Karpas-422 (cell line): ENCODE measurements at regions not wholly inside any gene's neighbourhood (a gene's known extent, or its start where the extent isn't known, plus 50 kb on each side); places are given as distances from the start of the nearest gene placed in this dataset.

ENCODE experiments used
- DNase-seq: peaks from one replicate; pipeline ENCODE4 v3.0.0-alpha.2; 2015
- H2AFZ ChIP-seq: fragments of 200-600 bp; sonication (generic); 2 replicates; pipeline ENCODE4 v1.6.1; 2014; ENCODE audit warnings: antibody characterized with exemption, low read length, mixed read lengths
- H3K27ac ChIP-seq: fragments of 200-600 bp; sonication (generic); 2 replicates; pipeline ENCODE4 v1.5.1; 2014; ENCODE audit warnings: mild to moderate bottlenecking, low read length, moderate library complexity
- H3K27me3 ChIP-seq: fragments of 200-600 bp; sonication (generic); 2 replicates; pipeline ENCODE4 v1.6.1; 2014; ENCODE audit warnings: low read length, mixed read lengths
- H3K36me3 ChIP-seq: fragments of 200-600 bp; sonication (generic); 2 replicates; pipeline ENCODE4 v1.6.1; 2014; ENCODE audit warnings: low read length, mixed read lengths; ENCODE audit not compliant: insufficient read depth
- H3K4me1 ChIP-seq: fragments of 200-600 bp; sonication (generic); 2 replicates; pipeline ENCODE4 v1.6.1; 2014; ENCODE audit warnings: mild to moderate bottlenecking, low read length, mixed read lengths
- H3K4me2 ChIP-seq: fragments of 200-600 bp; sonication (generic); 2 replicates; pipeline ENCODE4 v1.6.1; 2014; ENCODE audit warnings: low read length, low read depth, mild to moderate bottlenecking; ENCODE audit not compliant: poor library complexity, severe bottlenecking
- H3K4me3 ChIP-seq: fragments of 200-600 bp; sonication (generic); 2 replicates; pipeline ENCODE4 v1.5.1; 2014; ENCODE audit warnings: mild to moderate bottlenecking, antibody characterized with exemption, low read length, mixed read lengths
- H3K79me2 ChIP-seq: fragments of 200-600 bp; sonication (generic); 2 replicates; pipeline ENCODE4 v1.6.1; 2014; ENCODE audit warnings: mild to moderate bottlenecking, low read length, mixed read lengths
- H3K9ac ChIP-seq: fragments of 200-600 bp; sonication (generic); 2 replicates; pipeline ENCODE4 v1.6.0; 2014; ENCODE audit warnings: low read length
- H3K9me2 ChIP-seq: fragments of 200-600 bp; sonication (generic), shearing (Covaris generic); replicated peaks from 2 replicates; pipeline ENCODE4 v1.6.0; 2014; ENCODE audit warnings: mild to moderate bottlenecking, low read length, moderate library complexity; ENCODE audit not compliant: insufficient read depth
- H3K9me3 ChIP-seq: fragments of 300-700, 200-600 bp; sonication (generic); 2 replicates; pipeline ENCODE4 v1.6.1; 2014; ENCODE audit warnings: low read length, mixed read lengths
- H4K20me1 ChIP-seq: fragments of 200-600 bp; sonication (generic); 2 replicates; pipeline ENCODE4 v1.6.1; 2014; ENCODE audit warnings: mild to moderate bottlenecking, antibody characterized with exemption, low read length, low read depth; ENCODE audit not compliant: insufficient read depth

DNA sequence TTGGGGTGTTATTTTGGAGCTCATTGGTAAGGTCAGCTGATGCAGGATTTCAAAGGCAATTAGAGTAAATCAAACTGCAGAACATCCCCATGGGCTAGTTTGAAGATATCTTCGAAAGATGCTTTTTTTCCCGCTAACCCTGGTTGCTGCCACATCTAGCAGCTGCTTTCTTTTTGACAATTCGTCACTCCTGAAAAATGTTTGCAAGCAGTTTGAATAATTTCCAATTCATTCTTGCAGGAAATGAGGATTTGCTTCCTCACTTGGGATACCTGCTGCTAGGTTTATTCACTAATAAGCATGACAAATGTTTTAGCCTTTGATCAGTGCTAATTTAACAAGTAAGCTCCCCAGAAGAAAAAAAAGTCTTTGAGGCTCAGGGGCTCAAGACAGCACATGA, 649.6 kb upstream of the RORB start:
- H3K9ac ChIP-seq = no peak overlapping the region
- no peak overlapping the region for H3K4me2 ChIP-seq
- H3K4me3 ChIP-seq = no peak overlapping the region
- H3K4me1 ChIP-seq = no peaks in the 10 kb centered on the region
- no peaks in the 10 kb centered on the region for H3K36me3 ChIP-seq
- H3K27me3 ChIP-seq = no peaks in the 10 kb centered on the region
- H3K9me3 ChIP-seq = peaks cover 6% of the 10 kb centered on the region
- H4K20me1 ChIP-seq = no peaks in the 10 kb centered on the region
- H3K79me2 ChIP-seq = no peaks in the 10 kb centered on the region
- no peak overlapping the region for H2AFZ ChIP-seq
- no peak for DNase-seq
- H3K27ac ChIP-seq = no peak overlapping the region
- H3K9me2 ChIP-seq = no peaks in the 10 kb centered on the region

DNA sequence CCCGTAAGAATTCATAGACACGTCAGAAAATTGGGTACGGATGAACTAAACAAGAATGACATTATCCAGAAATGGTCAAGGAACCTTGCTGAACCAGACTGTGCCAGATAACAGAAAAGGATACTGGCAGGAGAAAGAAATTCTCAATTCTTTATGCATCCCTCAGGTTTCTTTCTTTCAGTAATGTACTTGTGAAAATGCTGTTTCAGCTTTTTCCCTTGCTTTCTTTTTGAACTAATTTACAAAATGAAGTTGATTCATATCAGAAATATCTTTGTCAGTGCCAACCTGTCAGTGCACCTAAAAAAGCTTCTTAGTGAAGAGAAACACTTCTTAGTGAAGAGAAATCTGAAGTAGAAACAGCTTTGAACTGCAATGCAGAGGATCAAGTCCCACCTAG, 643.6 kb upstream of the RORB start:
- H3K9me3 ChIP-seq = peaks cover 10% of the 10 kb centered on the region
- no peak overlapping the region for H3K9ac ChIP-seq
- no peaks in the 10 kb centered on the region for H4K20me1 ChIP-seq
- no peak overlapping the region for H2AFZ ChIP-seq
- no peak overlapping the region for H3K4me3 ChIP-seq
- H3K4me1 ChIP-seq = no peaks in the 10 kb centered on the region
- no peaks in the 10 kb centered on the region for H3K9me2 ChIP-seq
- H3K27ac ChIP-seq = no peak overlapping the region
- no peaks in the 10 kb centered on the region for H3K27me3 ChIP-seq
- H3K79me2 ChIP-seq = no peaks in the 10 kb centered on the region
- no peaks in the 10 kb centered on the region for H3K36me3 ChIP-seq
- H3K4me2 ChIP-seq = no peak overlapping the region
- DNase-seq = no peak

DNA sequence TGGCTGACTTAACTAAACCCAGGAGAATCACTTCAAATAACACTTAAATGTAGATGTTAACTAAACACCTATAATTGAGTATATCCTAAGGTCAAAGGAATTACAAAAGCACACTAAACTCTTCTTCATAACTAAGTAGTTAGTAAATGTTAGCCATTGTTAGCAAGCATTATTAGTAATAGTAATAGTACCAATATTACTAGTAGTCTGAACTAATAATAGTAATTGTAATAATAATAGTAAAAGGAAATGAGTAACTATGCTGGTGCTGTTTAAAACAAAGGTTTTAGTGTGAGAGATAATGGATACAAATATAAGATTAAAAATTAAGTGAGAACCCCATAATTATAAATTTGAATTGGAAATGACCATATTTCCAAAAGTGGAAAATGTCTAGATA, 641.9 kb upstream of the RORB start:
- H3K4me1 ChIP-seq = no peaks in the 10 kb centered on the region

DNA sequence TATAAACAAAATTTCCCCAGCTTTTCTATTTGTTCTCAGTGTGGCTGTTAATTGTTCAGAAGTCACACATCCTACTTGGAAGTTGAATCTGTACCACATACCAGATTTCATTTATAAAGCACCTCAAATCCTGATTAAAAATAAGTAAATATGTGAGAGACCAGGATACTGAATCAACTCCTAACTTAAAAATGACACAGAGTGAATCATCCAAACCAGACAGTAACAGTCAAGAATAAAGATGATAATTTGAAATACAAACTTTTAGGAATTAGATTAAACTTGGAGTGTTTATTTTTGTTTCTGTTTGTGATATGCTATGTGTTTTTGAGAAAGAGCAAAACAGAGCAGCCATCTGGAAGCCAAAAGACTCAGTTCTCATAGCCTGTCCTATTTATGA, 633.2 kb upstream of the RORB start:
- Histone ChIP-seq H3K27ac (no peak overlapping the region), H3K4me1 (no peaks in the 10 kb centered on the region), H3K27me3 (no peaks in the 10 kb centered on the region), H4K20me1 (no peaks in the 10 kb centered on the region), H3K4me2 (no peak overlapping the region), H3K9ac (no peak overlapping the region), H3K79me2 (no peaks in the 10 kb centered on the region), H3K9me2 (no peaks in the 10 kb centered on the region; the same call in 1 of the 2 replicates), H2AFZ (no peak overlapping the region), H3K36me3 (no peaks in the 10 kb centered on the region), H3K9me3 (0 out of 2 replicates have a peak, but pooled peaks cover 6% of the 10 kb centered on the region), H3K4me3 (no peak overlapping the region)
- DNase-seq = no peak

More for the DNA sequence above, 641.9 kb upstream of the RORB start:
- Histone ChIP-seq H3K27me3 (no peaks in the 10 kb centered on the region), H3K9ac (no peak overlapping the region), H3K4me3 (no peak overlapping the region), H3K27ac (no peak overlapping the region), H3K36me3 (no peaks in the 10 kb centered on the region), H3K9me2 (no peaks in the 10 kb centered on the region), H3K9me3 (peaks cover 10% of the 10 kb centered on the region), H4K20me1 (no peaks in the 10 kb centered on the region), H3K4me2 (no peak overlapping the region), H2AFZ (no peak overlapping the region), H3K79me2 (no peaks in the 10 kb centered on the region)
- no peak for DNase-seq

DNA sequence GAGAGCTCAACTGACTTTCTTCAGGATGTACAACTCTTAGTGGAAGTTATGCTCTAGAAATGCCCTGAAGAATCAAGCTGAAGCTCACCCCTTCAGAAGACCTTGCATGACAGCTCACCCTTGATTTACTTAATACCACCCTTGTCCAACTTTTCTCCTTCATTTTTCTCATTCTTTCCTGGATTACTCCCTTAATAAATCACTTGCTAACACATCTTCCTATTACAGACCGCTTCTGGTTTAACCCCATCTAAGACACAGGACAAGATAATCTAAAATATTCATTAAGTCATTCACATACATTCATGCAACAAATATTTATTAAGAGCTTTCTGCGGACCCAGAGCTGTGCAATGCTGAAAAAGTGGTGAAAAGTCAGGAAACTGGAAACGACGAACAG, 630.7 kb upstream of the RORB start:
- no peaks in the 10 kb centered on the region for H3K36me3 ChIP-seq
- H3K4me3 ChIP-seq = no peak overlapping the region
- no peak for DNase-seq
- H3K79me2 ChIP-seq = no peaks in the 10 kb centered on the region
- peaks cover 2% of the 10 kb centered on the region for H3K9me2 ChIP-seq
- no peak overlapping the region for H3K27ac ChIP-seq
- H3K9me3 ChIP-seq = peaks cover 9% of the 10 kb centered on the region
- H3K4me2 ChIP-seq = no peak overlapping the region
- no peaks in the 10 kb centered on the region for H3K4me1 ChIP-seq
- H4K20me1 ChIP-seq = no peaks in the 10 kb centered on the region
- H3K9ac ChIP-seq = no peak overlapping the region
- no peaks in the 10 kb centered on the region for H3K27me3 ChIP-seq
- H2AFZ ChIP-seq = no peak overlapping the region

DNA sequence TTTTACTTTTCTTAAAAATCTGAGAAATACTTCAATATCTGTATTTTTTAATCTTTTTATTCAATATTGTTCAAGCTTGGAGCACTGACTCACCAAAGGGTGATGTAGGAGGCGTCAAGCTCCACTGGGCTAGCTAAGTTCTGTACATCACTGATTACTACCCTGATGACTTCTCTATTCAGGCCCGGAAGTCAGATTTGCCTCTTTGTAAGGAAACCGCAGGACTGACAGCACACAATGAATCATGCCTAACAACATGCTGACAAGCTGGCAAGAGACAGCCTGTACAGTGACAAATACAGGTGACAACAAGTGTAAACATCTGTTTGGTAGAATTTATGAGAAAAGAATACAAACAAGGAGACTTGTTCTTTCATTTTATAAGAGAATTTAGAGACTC, 627.9 kb upstream of the RORB start:
- Histone ChIP-seq H3K36me3 (no peaks in the 10 kb centered on the region), H3K4me2 (no peak overlapping the region), H3K4me3 (no peak overlapping the region), H3K27ac (no peak overlapping the region), H3K9me2 (peaks cover 3% of the 10 kb centered on the region), H3K4me1 (no peaks in the 10 kb centered on the region), H3K27me3 (no peaks in the 10 kb centered on the region), H3K9me3 (peaks cover 11% of the 10 kb centered on the region), H2AFZ (no peak overlapping the region), H3K79me2 (no peaks in the 10 kb centered on the region), H4K20me1 (no peaks in the 10 kb centered on the region), H3K9ac (no peak overlapping the region)
- no peak for DNase-seq

DNA sequence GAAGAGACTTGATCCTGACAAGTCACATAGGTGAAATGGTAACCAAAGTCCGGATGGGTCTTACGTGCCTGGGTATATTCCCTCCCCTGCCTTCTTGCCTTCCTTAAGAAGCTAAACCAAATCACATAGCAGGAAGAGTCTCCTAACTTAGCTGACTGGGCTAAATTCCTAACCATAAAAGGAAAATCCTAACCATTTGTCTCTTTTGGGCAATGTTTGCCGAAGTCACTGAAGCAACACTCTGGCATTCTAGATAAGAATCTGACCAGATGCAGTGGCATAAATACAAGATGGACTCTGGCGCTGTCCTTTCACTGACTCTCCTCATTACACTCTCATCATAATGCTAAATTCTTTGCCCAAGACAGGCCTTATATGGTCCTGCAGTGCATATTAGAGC, 625.5 kb upstream of the RORB start:
- H3K4me1 ChIP-seq = no peaks in the 10 kb centered on the region
- H3K9me2 ChIP-seq = peaks cover 3% of the 10 kb centered on the region
- H3K9me3 ChIP-seq = peaks cover 10% of the 10 kb centered on the region
- no peaks in the 10 kb centered on the region for H4K20me1 ChIP-seq
- H3K36me3 ChIP-seq = no peaks in the 10 kb centered on the region
- no peaks in the 10 kb centered on the region for H3K79me2 ChIP-seq
- H3K4me2 ChIP-seq = no peak overlapping the region
- H3K27ac ChIP-seq = no peak overlapping the region
- H2AFZ ChIP-seq = no peak overlapping the region
- H3K27me3 ChIP-seq = no peaks in the 10 kb centered on the region
- no peak for DNase-seq
- no peak overlapping the region for H3K4me3 ChIP-seq
- no peak overlapping the region for H3K9ac ChIP-seq

DNA sequence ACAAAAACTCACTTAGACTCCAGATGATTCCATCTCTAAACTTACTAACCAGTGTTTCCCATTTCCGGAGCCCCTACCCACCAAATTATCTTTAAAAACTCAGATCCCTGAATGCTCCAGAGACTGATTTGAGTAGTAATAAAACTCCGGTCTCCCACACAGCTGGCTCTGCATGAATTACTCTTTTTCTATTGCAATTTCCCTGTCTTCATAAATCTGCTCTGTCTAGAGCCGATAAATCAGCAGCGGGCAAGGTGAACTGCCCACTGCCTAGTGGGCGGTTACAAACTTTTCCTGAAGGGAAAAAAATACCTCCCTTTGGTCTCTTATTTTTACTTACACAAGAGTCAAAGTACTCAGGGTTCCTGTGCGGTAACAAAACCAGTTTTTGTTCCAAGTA, 624.4 kb upstream of the RORB start:
- Histone ChIP-seq H3K9ac (no peak overlapping the region), H3K27ac (no peak overlapping the region), H3K36me3 (no peaks in the 10 kb centered on the region), H2AFZ (no peak overlapping the region), H3K4me1 (no peaks in the 10 kb centered on the region), H3K9me2 (peaks cover 3% of the 10 kb centered on the region), H3K4me3 (no peak overlapping the region), H3K4me2 (no peak overlapping the region), H3K27me3 (no peaks in the 10 kb centered on the region), H4K20me1 (no peaks in the 10 kb centered on the region), H3K9me3 (peaks cover 10% of the 10 kb centered on the region), H3K79me2 (no peaks in the 10 kb centered on the region)
- DNase-seq = no peak

DNA sequence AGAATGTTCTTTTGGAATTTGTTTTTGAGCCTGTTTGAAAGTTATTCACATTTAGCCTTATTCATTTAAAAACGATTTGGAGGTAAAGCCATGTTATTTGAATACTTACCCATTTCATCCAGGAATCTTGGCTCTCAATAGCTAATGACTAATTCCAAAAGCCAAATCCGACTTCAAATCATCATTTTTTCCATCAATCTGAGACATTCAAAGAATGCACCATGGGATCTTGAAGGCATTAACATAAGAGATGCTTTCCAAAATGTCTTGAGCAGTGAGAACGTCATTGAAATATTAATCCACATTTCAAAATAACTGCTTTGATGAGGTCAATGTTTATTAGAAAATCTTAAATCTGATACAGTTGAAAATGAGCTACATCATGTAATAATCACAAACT, 617.0 kb upstream of the RORB start:
- Histone ChIP-seq H4K20me1 (no peaks in the 10 kb centered on the region), H3K4me3 (no peak overlapping the region), H3K9me2 (no peaks in the 10 kb centered on the region), H2AFZ (no peak overlapping the region), H3K36me3 (no peaks in the 10 kb centered on the region), H3K79me2 (no peaks in the 10 kb centered on the region), H3K4me1 (no peaks in the 10 kb centered on the region), H3K4me2 (no peak overlapping the region), H3K27ac (no peak overlapping the region), H3K9me3 (no peaks in the 10 kb centered on the region; the same call in 1 of the 2 replicates), H3K27me3 (no peaks in the 10 kb centered on the region), H3K9ac (no peak overlapping the region)
- DNase-seq = no peak
